K562 (cell line): ENCODE measurements at regions not wholly inside any gene's neighbourhood (a gene's known extent, or its start where the extent isn't known, plus 50 kb on each side); places are given as distances from the start of the nearest gene placed in this dataset.

ENCODE experiments used
- ATAC-seq: fragments of 200-7000 bp; cut with Tn5 transposase; 3 replicates; pipeline ENCODE4 v1.9.1; 2020; ENCODE audit warnings: moderate library complexity
- BruUV-seq: library from RNA; stranded (reverse); fragments of 400-500 nt; replicated peaks from 2 replicates; lab custom pipeline; 2021; lab: Mats Ljungman, UMichigan
- CTCF ChIA-PET: fragments of 300-600 bp; formaldehyde crosslinking; extraction: SDS; loops from one replicate; lab custom pipeline; 2021; ENCODE audit warnings: low intra/inter-chr PET ratio; lab: Yijun Ruan, JAX
- POLR2A ChIA-PET: fragments of 300-600, 350-650 bp; sonication (Branson Sonifier 250); formaldehyde crosslinking; extraction: SDS; loops from one replicate; lab custom pipeline; 2021; ENCODE audit warnings: antibody characterized with exemption, inconsistent platforms; lab: Yijun Ruan, JAX
- DNase-seq, 4 experiments: peaks; one replicate each; pipeline versions ENCODE4 v3.0.0 to v3.0.0-alpha.2; 2011 to 2018; ENCODE audit warnings: low spot score in 3 of 4, mixed read lengths in 3 of 4; ENCODE audit errors: extremely low read depth in 1 of 4
- FAIRE-seq: peaks from 2 replicates; lab custom pipeline; 2011; peaks lifted over from hg19 to GRCh38; lab: Jason Lieb, UNC
- H2AFZ ChIP-seq: 2 replicates; pipeline ENCODE4 v1.6.0; 2011; ENCODE audit warnings: low read depth, low read length, control low read depth, inconsistent platforms
- H3K27ac ChIP-seq: fragments of 200-600 bp; 3 replicates; pipeline ENCODE4 v1.8.0; 2011; ENCODE audit warnings: low read depth, mild to moderate bottlenecking, control low read depth, inconsistent platforms, low read length, moderate library complexity, mixed read lengths; ENCODE audit errors: extremely low read depth
- H3K27me3 ChIP-seq, 2 experiments: fragments of 300-600 bp in 1 of 2; 2 replicates in 1 of 2; 3 replicates in 1 of 2; pipeline versions ENCODE4 v1.6.0 to v1.8.0; 2011; ENCODE audit warnings: inconsistent platforms in 2 of 2, low read length in 2 of 2, mild to moderate bottlenecking in 1 of 2, mixed read lengths in 1 of 2, moderate library complexity in 1 of 2; ENCODE audit not compliant: control insufficient read depth in 2 of 2, insufficient read depth in 2 of 2
- H3K36me3 ChIP-seq: fragments of 300-600 bp; 3 replicates; pipeline ENCODE4 v1.8.0; 2011; ENCODE audit warnings: mild to moderate bottlenecking, low read length, inconsistent platforms; ENCODE audit not compliant: control insufficient read depth, insufficient read depth
- H3K4me1 ChIP-seq, 2 experiments: fragments of 200-600 bp in 1 of 2; replicated peaks in 1 of 2; 2 replicates in 1 of 2; 3 replicates in 1 of 2; pipeline versions ENCODE4 v1.5.1 to v1.8.0; 2011; ENCODE audit warnings: inconsistent platforms in 2 of 2, low read length in 2 of 2, mild to moderate bottlenecking in 1 of 2, mixed read lengths in 1 of 2, moderate library complexity in 1 of 2; ENCODE audit not compliant: control insufficient read depth in 2 of 2, insufficient read depth in 2 of 2
- H3K4me2 ChIP-seq: 2 replicates; pipeline ENCODE4 v1.6.1; 2011; ENCODE audit warnings: low read length, control low read depth, inconsistent platforms, mixed read lengths; ENCODE audit not compliant: insufficient read depth
- H3K4me3 ChIP-seq: fragments of 200-600 bp; sonication (generic), shearing (Covaris generic); 2 replicates; pipeline ENCODE4 v1.5.1; 2016; ENCODE audit warnings: control low read depth, inconsistent platforms
- H3K79me2 ChIP-seq: fragments of 200-600 bp; 3 replicates; pipeline ENCODE4 v1.8.0; 2011; ENCODE audit warnings: low read length, inconsistent platforms; ENCODE audit not compliant: control insufficient read depth, insufficient read depth
- H3K9ac ChIP-seq, 2 experiments: 2 replicates each; pipeline versions ENCODE4 v1.6.0 to v1.6.1; 2011; ENCODE audit warnings: low read depth in 2 of 2, low read length in 2 of 2, control low read depth in 1 of 2, inconsistent platforms in 1 of 2, mild to moderate bottlenecking in 1 of 2, mixed read lengths in 1 of 2; ENCODE audit not compliant: insufficient read depth in 1 of 2
- H3K9me1 ChIP-seq: one replicate; pipeline ENCODE4 v1.6.0; 2011; ENCODE audit warnings: inconsistent platforms, mild to moderate bottlenecking, low read length, moderate library complexity; ENCODE audit not compliant: control insufficient read depth, insufficient read depth
- H3K9me3 ChIP-seq: replicated peaks from 2 replicates; pipeline ENCODE4 v1.5.1; 2011; ENCODE audit warnings: low read depth, low read length, inconsistent platforms; ENCODE audit not compliant: control insufficient read depth, insufficient read depth
- H4K20me1 ChIP-seq: replicated peaks from 2 replicates; pipeline ENCODE4 v1.6.1; 2011; ENCODE audit warnings: low read length, inconsistent platforms, mixed read lengths; ENCODE audit not compliant: control insufficient read depth, insufficient read depth
- ATF7 ChIP-seq: fragments of 450-650 bp; IDR thresholded peaks from 2 replicates; pipeline ENCODE4 v1.7.1; 2014; ENCODE audit warnings: mild to moderate bottlenecking, moderate library complexity
- BRF1 ChIP-seq: IDR thresholded peaks from 3 replicates; pipeline ENCODE4 v1.6.1; 2011; ENCODE audit warnings: borderline replicate concordance, mild to moderate bottlenecking; ENCODE audit not compliant: insufficient read length; ENCODE audit errors: extremely low read depth
- BRF2 ChIP-seq: IDR thresholded peaks from 3 replicates; pipeline ENCODE4 v1.6.1; 2011; ENCODE audit warnings: borderline replicate concordance, mild to moderate bottlenecking; ENCODE audit not compliant: insufficient read length, insufficient read depth
- CBX3 ChIP-seq, 2 experiments: IDR thresholded peaks; 1 replicate in 1 of 2; 2 replicates in 1 of 2; pipeline ENCODE4 v1.6.1; 2012; ENCODE audit warnings: inconsistent platforms in 2 of 2, low read length in 2 of 2, borderline replicate concordance in 1 of 2, control low read depth in 1 of 2
- COPS2 ChIP-seq: fragments of 450-650 bp; conservative IDR thresholded peaks from 2 replicates; pipeline ENCODE4 v1.6.1; 2016; ENCODE audit warnings: mild to moderate bottlenecking, moderate library complexity
- LCOR ChIP-seq: sonication (generic); formaldehyde crosslinking; IDR thresholded peaks from 2 replicates; pipeline ENCODE4 v1.8.0; 2022; ENCODE audit warnings: mild to moderate bottlenecking, missing genetic modification reagents
- MEF2A ChIP-seq: IDR thresholded peaks from 2 replicates; pipeline ENCODE4 v1.6.1; 2011; ENCODE audit warnings: low read depth, mild to moderate bottlenecking, low read length, moderate library complexity; ENCODE audit not compliant: control insufficient read depth
- MEF2D ChIP-seq: conservative IDR thresholded peaks from 2 replicates; pipeline ENCODE4 v1.6.1; 2016; ENCODE audit warnings: low read depth, missing genetic modification characterization, missing compliant biosample characterization
- MEIS2 ChIP-seq: fragments of 450-650 bp; IDR thresholded peaks from 2 replicates; pipeline ENCODE4 v1.6.1; 2014; ENCODE audit warnings: mild to moderate bottlenecking; ENCODE audit not compliant: partially characterized antibody
- NCOA2 ChIP-seq, 2 experiments: fragments of 450-650 bp; IDR thresholded peaks; 2 replicates each; pipeline ENCODE4 v1.6.1; 2018; ENCODE audit warnings: mild to moderate bottlenecking in 2 of 2, moderate library complexity in 1 of 2; ENCODE audit not compliant: partially characterized antibody in 2 of 2
- NEUROD1 ChIP-seq: fragments of 150-350 bp; IDR thresholded peaks from 2 replicates; pipeline ENCODE4 v1.6.1; 2014; ENCODE audit warnings: borderline replicate concordance, low read length, low read depth; ENCODE audit not compliant: partially characterized antibody
- POLR2AphosphoS5 ChIP-seq: IDR thresholded peaks from 2 replicates; pipeline ENCODE4 v1.6.1; 2011; ENCODE audit warnings: mild to moderate bottlenecking, low read depth, low read length, moderate library complexity; ENCODE audit not compliant: control insufficient read depth, insufficient read depth
- RBM14 ChIP-seq: fragments of 200-400 bp; formaldehyde crosslinking; IDR thresholded peaks from 2 replicates; pipeline ENCODE4 v1.6.1; 2018; ENCODE audit warnings: low read depth, mild to moderate bottlenecking, low read length, moderate library complexity, borderline replicate concordance; ENCODE audit not compliant: insufficient read depth
- RBM25 ChIP-seq: fragments of 200-400 bp; formaldehyde crosslinking; IDR thresholded peaks from 2 replicates; pipeline ENCODE4 v1.6.1; 2018; ENCODE audit warnings: low read length, low read depth, moderate library complexity; ENCODE audit not compliant: severe bottlenecking
- SMARCA4 ChIP-seq: fragments of 450-650 bp; IDR thresholded peaks from 2 replicates; pipeline ENCODE4 v1.6.1; 2016
- SP2 ChIP-seq: IDR thresholded peaks from 2 replicates; pipeline ENCODE4 v1.6.1; 2011; ENCODE audit warnings: mild to moderate bottlenecking, low read depth, low read length, moderate library complexity; ENCODE audit not compliant: poor library complexity, severe bottlenecking; ENCODE audit errors: extremely low read depth
- TAL1 ChIP-seq: fragments of 450-650 bp; IDR thresholded peaks from 2 replicates; pipeline ENCODE4 v1.6.1; 2016; ENCODE audit warnings: mild to moderate bottlenecking
- VEZF1 ChIP-seq: fragments of 200-800 bp; sonication (Bioruptor generic); IDR thresholded peaks from 2 replicates; pipeline ENCODE4 v1.6.1; 2017; ENCODE audit warnings: missing genetic modification characterization, missing compliant biosample characterization
- ZNF140 ChIP-seq: fragments of 250-450 bp; sonication (Bioruptor Pico); IDR thresholded peaks from 2 replicates; pipeline ENCODE4 v1.8.0; 2021; ENCODE audit warnings: moderate library complexity, mild to moderate bottlenecking, inconsistent platforms
- ZNF143 ChIP-seq: sonication (generic); formaldehyde crosslinking; IDR thresholded peaks from 2 replicates; pipeline ENCODE4 v1.9.0; 2022; ENCODE audit warnings: mild to moderate bottlenecking, missing genetic modification reagents
- WGBS: fragments of 100-300 bp; shearing (Covaris generic); methylation state at CpG from one replicate; pipeline ENCODE4 v1.1.6; 2016; ENCODE audit warnings: low coverage, mixed read lengths; ENCODE audit not compliant: insufficient coverage; ENCODE audit errors: missing lambda C conversion rate; 5-methylcytosine and 5-hydroxymethylcytosine counted together
- in situ Hi-C: fragments of 300-500 bp; cut with MboI; formaldehyde crosslinking; loops from 4 replicates; pipeline ENCODE4 v1.15.0; 2018; ENCODE audit warnings: inconsistent platforms, mixed read lengths
- intact Hi-C: fragments of 100-400 bp; cut with micrococcal nuclease; formaldehyde crosslinking; loops from 2 replicates; pipeline ENCODE4 v1.14.2; 2022

- CTCF ChIA-PET = no interaction called here
Observed at GRCh38 chr4:60879135-60879701, 320.9 kb upstream of the ADGRL3 start.

More at GRCh38 chr4:60879135-60879701, 320.9 kb upstream of the ADGRL3 start:
- no peak overlapping the region for H2AFZ ChIP-seq
- H3K4me2 ChIP-seq = no peak overlapping the region
- in situ Hi-C loops = no loop called here
- BruUV-seq = no TSS peak
- POLR2A ChIA-PET = no interaction called here
- DNase-seq = no peak
- TF ChIP-seq RBM14 (no peak), MEIS2 (no peak), MEF2D (no peak), CBX3 (IDR thresholded peaks at IDR 0.05; ENCODE audit: borderline replicate concordance in 1 of 2, low read length in 2 of 2) (no peak), ZNF143 (CRISPR knock-in tag) (no peak), MEF2A (no peak), COPS2 (no peak), ATF7 (no peak), POLR2AphosphoS5 (no peak), SMARCA4 (no peak), BRF1 (no peak), TAL1 (no peak), BRF2 (no peak), ZNF140 (CRISPR knock-in tag) (no peak), SP2 (no peak), LCOR (CRISPR knock-in tag) (no peak), NCOA2 (IDR thresholded peaks at IDR 0.05; ENCODE audit: partially characterized antibody in 2 of 2) (no peak), NEUROD1 (no peak), VEZF1 (CRISPR knock-in tag) (no peak), RBM25 (no peak)
- H3K4me1 ChIP-seq = no peaks in the 10 kb centered on the region
- no peaks in the 10 kb centered on the region for H4K20me1 ChIP-seq
- 0% methylated on average over 1 of the region's 1 CpG for WGBS
- ATAC-seq = no peak
- H3K36me3 ChIP-seq = no peaks in the 10 kb centered on the region
- no peaks in the 10 kb centered on the region for H3K9me3 ChIP-seq
- H3K27ac ChIP-seq = no peak overlapping the region
- no peak overlapping the region for H3K9ac ChIP-seq
- intact Hi-C loops = no loop called here
- no peak overlapping the region for H3K4me3 ChIP-seq
- no peaks in the 10 kb centered on the region for H3K27me3 ChIP-seq
- no peak for FAIRE-seq
- H3K79me2 ChIP-seq = no peaks in the 10 kb centered on the region
- no peaks in the 10 kb centered on the region for H3K9me1 ChIP-seq
